ENCODE measurements at regions not wholly inside any gene's neighbourhood (a gene's known extent, or its start where the extent isn't known, plus 50 kb on each side); places are given as distances from the start of the nearest gene placed in this dataset.

DNA sequence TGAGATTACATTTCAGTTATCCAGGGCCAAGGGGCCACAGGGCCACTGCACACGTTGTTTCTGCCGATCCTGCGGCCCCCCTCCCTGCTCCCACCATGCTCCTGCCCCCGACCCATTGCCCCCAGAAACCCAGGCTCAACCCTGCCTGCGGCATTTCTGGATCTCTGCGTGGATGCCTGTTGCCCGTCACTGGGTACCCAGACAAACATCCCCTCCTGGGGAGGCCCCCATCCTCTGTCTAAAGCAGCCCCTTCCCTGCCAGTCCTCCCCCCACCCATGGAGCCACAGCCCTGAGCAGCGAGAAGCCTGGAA, 326.4 kb upstream of the SFSWAP start:
- TF ChIP-seq, protein P1, sequence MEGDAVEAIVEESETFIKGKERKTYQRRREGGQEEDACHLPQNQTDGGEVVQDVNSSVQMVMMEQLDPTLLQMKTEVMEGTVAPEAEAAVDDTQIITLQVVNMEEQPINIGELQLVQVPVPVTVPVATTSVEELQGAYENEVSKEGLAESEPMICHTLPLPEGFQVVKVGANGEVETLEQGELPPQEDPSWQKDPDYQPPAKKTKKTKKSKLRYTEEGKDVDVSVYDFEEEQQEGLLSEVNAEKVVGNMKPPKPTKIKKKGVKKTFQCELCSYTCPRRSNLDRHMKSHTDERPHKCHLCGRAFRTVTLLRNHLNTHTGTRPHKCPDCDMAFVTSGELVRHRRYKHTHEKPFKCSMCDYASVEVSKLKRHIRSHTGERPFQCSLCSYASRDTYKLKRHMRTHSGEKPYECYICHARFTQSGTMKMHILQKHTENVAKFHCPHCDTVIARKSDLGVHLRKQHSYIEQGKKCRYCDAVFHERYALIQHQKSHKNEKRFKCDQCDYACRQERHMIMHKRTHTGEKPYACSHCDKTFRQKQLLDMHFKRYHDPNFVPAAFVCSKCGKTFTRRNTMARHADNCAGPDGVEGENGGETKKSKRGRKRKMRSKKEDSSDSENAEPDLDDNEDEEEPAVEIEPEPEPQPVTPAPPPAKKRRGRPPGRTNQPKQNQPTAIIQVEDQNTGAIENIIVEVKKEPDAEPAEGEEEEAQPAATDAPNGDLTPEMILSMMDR (IDR thresholded peaks at IDR 0.05), result no peak
- TF ChIP-seq POLR2A (IDR thresholded peaks at IDR 0.05), result no peak
